Neural cell (in vitro differentiated cells): ENCODE measurements at regions not wholly inside any gene's neighbourhood (a gene's known extent, or its start where the extent isn't known, plus 50 kb on each side); places are given as distances from the start of the nearest gene placed in this dataset.
"Not testable (repeated sequence)": the region's sequence is repeated elsewhere in the genome, so short reads cannot be mapped to it uniquely, and the experiment has no call there.

Experiments
- H2AFZ ChIP-seq: fragments of 200-600, 300-800 bp; sonication (generic), shearing (Covaris generic); 2 replicates; pipeline ENCODE4 v1.6.0; 2014; ENCODE audit warnings: low read depth, mild to moderate bottlenecking, antibody characterized with exemption, low read length, moderate library complexity
- H3F3A ChIP-seq: fragments of 200-600 bp; shearing (Covaris generic); 2 replicates; pipeline ENCODE4 v1.6.1; 2016; ENCODE audit warnings: mild to moderate bottlenecking, moderate library complexity, mixed read lengths, antibody characterized with exemption, low read length; ENCODE audit not compliant: insufficient read depth, poor library complexity, severe bottlenecking
- H3K27ac ChIP-seq: fragments of 200-600, 300-800 bp; sonication (generic), shearing (Covaris generic); 2 replicates; pipeline ENCODE4 v1.5.1; 2014; ENCODE audit warnings: mild to moderate bottlenecking, low read length, moderate library complexity
- H3K27me3 ChIP-seq: fragments of 300-800, 200-600 bp; sonication (generic), shearing (Covaris generic); 2 replicates; pipeline ENCODE4 v1.6.0; 2014; ENCODE audit warnings: mild to moderate bottlenecking, low read depth, low read length, moderate library complexity; ENCODE audit not compliant: insufficient read depth
- H3K36me3 ChIP-seq: fragments of 300-800, 200-600 bp; sonication (generic), shearing (Covaris generic); 2 replicates; pipeline ENCODE4 v1.5.1; 2014; ENCODE audit warnings: mild to moderate bottlenecking, antibody characterized with exemption, low read length, moderate library complexity; ENCODE audit not compliant: insufficient read depth
- H3K4me2 ChIP-seq: fragments of 300-800, 200-600 bp; sonication (generic), shearing (Covaris generic); 2 replicates; pipeline ENCODE4 v1.6.0; 2014; ENCODE audit warnings: mild to moderate bottlenecking, low read length
- H3K4me3 ChIP-seq: fragments of 300-800, 200-600 bp; sonication (generic), shearing (Covaris generic); 2 replicates; pipeline ENCODE4 v1.5.1; 2014; ENCODE audit warnings: mild to moderate bottlenecking, low read length, moderate library complexity
- H3K79me2 ChIP-seq: fragments of 200-600 bp; shearing (Covaris generic); replicated peaks from 2 replicates; pipeline ENCODE4 v1.6.0; 2014; ENCODE audit warnings: mild to moderate bottlenecking, low read length, moderate library complexity; ENCODE audit not compliant: insufficient read depth
- H3K9ac ChIP-seq: fragments of 300-800, 200-600 bp; sonication (generic), shearing (Covaris generic); 2 replicates; pipeline ENCODE4 v1.6.1; 2016; ENCODE audit warnings: mild to moderate bottlenecking, low read length, mixed read lengths
- H3K9me2 ChIP-seq: fragments of 200-600 bp; shearing (Covaris generic); 2 replicates; pipeline ENCODE4 v1.6.1; 2016; ENCODE audit warnings: mild to moderate bottlenecking, low read length, mixed read lengths; ENCODE audit not compliant: insufficient read depth
- H3K9me3 ChIP-seq: fragments of 200-600, 300-800 bp; sonication (generic), shearing (Covaris generic); 2 replicates; pipeline ENCODE4 v1.6.1; 2016; ENCODE audit warnings: mild to moderate bottlenecking, mixed run types, low read length, moderate library complexity, mixed read lengths
- H4K20me1 ChIP-seq: fragments of 200-600 bp; shearing (Covaris generic); 2 replicates; pipeline ENCODE4 v1.6.1; 2016; ENCODE audit warnings: mild to moderate bottlenecking, mixed run types; ENCODE audit not compliant: insufficient read depth
- CTCF ChIP-seq: fragments of 450-650 bp; IDR thresholded peaks from 2 replicates; pipeline ENCODE4 v1.5.1; 2014; ENCODE audit warnings: antibody characterized with exemption, mild to moderate bottlenecking, moderate library complexity; ENCODE audit not compliant: poor library complexity, severe bottlenecking
- EP300 ChIP-seq: fragments of 450-650 bp; conservative IDR thresholded peaks from 2 replicates; pipeline ENCODE4 v1.6.1; 2014; ENCODE audit warnings: antibody characterized with exemption, mild to moderate bottlenecking, moderate library complexity; ENCODE audit not compliant: poor library complexity, severe bottlenecking
- EZH2 ChIP-seq: fragments of 200-600, 300-800 bp; shearing (Covaris generic), sonication (generic); IDR thresholded peaks from 2 replicates; pipeline ENCODE4 v1.6.1; 2014; ENCODE audit warnings: antibody characterized with exemption, low read length, borderline replicate concordance, mild to moderate bottlenecking; ENCODE audit not compliant: insufficient read depth, poor library complexity, severe bottlenecking
- MXI1 ChIP-seq: fragments of 450-650 bp; conservative IDR thresholded peaks from 2 replicates; pipeline ENCODE4 v1.6.1; 2014; ENCODE audit warnings: antibody characterized with exemption, mild to moderate bottlenecking; ENCODE audit not compliant: poor library complexity, severe bottlenecking
- POLR2AphosphoS5 ChIP-seq: IDR thresholded peaks from 2 replicates; pipeline ENCODE4 v1.6.1; 2012
- RAD21 ChIP-seq: fragments of 450-650 bp; conservative IDR thresholded peaks from 2 replicates; pipeline ENCODE4 v1.6.1; 2014; ENCODE audit warnings: antibody characterized with exemption, mild to moderate bottlenecking, moderate library complexity
- REST ChIP-seq: IDR thresholded peaks from 2 replicates; pipeline ENCODE4 v1.6.1; 2012; ENCODE audit warnings: borderline replicate concordance
- SMC3 ChIP-seq: fragments of 450-650 bp; conservative IDR thresholded peaks from 2 replicates; pipeline ENCODE4 v1.6.1; 2014; ENCODE audit warnings: antibody characterized with exemption, mild to moderate bottlenecking, moderate library complexity; ENCODE audit not compliant: poor library complexity
- TAF1 ChIP-seq: IDR thresholded peaks from 2 replicates; pipeline ENCODE4 v1.6.1; 2012; ENCODE audit warnings: low read depth

- Histone ChIP-seq H3K9me2 (no peaks in the 10 kb centered on the region), H4K20me1 (no peaks in the 10 kb centered on the region), H3K27me3 (no peaks in the 10 kb centered on the region), H3K27ac (no peak overlapping the region), H3K36me3 (no peaks in the 10 kb centered on the region), H3K79me2 (no peaks in the 10 kb centered on the region), H3F3A (no peaks in the 10 kb centered on the region), H3K9me3 (no peaks in the 10 kb centered on the region), H3K4me3 (no peak overlapping the region), H3K4me2 (no peak overlapping the region), H3K9ac (no peak overlapping the region), H2AFZ (no peak overlapping the region)
- TF ChIP-seq RAD21 (no peak), POLR2AphosphoS5 (no peak), REST (no peak), CTCF (no peak), SMC3 (no peak), EP300 (no peak), TAF1 (no peak), MXI1 (no peak), EZH2 (no peak)
These were observed 1369.9 kb downstream of the SI start for GRCh38 chr3:163708428-163708827.

- Histone ChIP-seq H4K20me1 (no peaks in the 10 kb centered on the region), H3K4me3 (no peak overlapping the region), H3K9me3 (no peaks in the 10 kb centered on the region), H3K79me2 (no peaks in the 10 kb centered on the region), H3K4me2 (no peak overlapping the region), H3K36me3 (no peaks in the 10 kb centered on the region), H3F3A (no peaks in the 10 kb centered on the region), H3K27ac (no peak overlapping the region), H3K9me2 (no peaks in the 10 kb centered on the region), H2AFZ (no peak overlapping the region), H3K27me3 (no peaks in the 10 kb centered on the region), H3K9ac (no peak overlapping the region)
- TF ChIP-seq MXI1 (no peak), EP300 (no peak), TAF1 (no peak), SMC3 (no peak), POLR2AphosphoS5 (no peak)
These were observed 1370.6 kb downstream of the SI start for GRCh38 chr3:163707659-163708058.

- H3K4me3 ChIP-seq, H3F3A ChIP-seq, H3K9me2 ChIP-seq, H3K79me2 ChIP-seq, H2AFZ ChIP-seq, H3K4me2 ChIP-seq, H3K36me3 ChIP-seq, H3K27me3 ChIP-seq, H4K20me1 ChIP-seq, H3K9me3 ChIP-seq, H3K27ac ChIP-seq, H3K9ac ChIP-seq: not testable (repeated sequence)
These were observed 1380.1 kb downstream of the SI start for GRCh38 chr3:163698221-163698620.
